GM18505 (cell line): ENCODE measurements at regions not wholly inside any gene's neighbourhood (a gene's known extent, or its start where the extent isn't known, plus 50 kb on each side); places are given as distances from the start of the nearest gene placed in this dataset.

ENCODE experiments used
- ATAC-seq: cut with Tn5 transposase; IDR thresholded peaks from one replicate; pipeline ENCODE4 v1.9.1; 2021; ENCODE audit not compliant: unreplicated experiment
- POLR2A ChIP-seq: IDR thresholded peaks from 4 replicates; pipeline ENCODE4 v1.6.1; 2011; ENCODE audit warnings: borderline replicate concordance; ENCODE audit not compliant: insufficient read depth, insufficient read length; ENCODE audit errors: extremely low read depth

GRCh38 chr5:6166698-6167394 is 211.5 kb downstream of the MED10 start:
- TF ChIP-seq POLR2A, result no peak
- ATAC-seq, result no peak

GRCh38 chr5:6163913-6164312 is 214.4 kb downstream of the MED10 start:
- ATAC-seq, result no peak
- no peak for TF ChIP-seq POLR2A

- no peak for ATAC-seq
- no peak for TF ChIP-seq POLR2A
Observed at GRCh38 chr5:6162175-6162574, 216.2 kb downstream of the MED10 start.

GRCh38 chr5:6161257-6161656 is 217.1 kb downstream of the MED10 start:
- no peak for TF ChIP-seq POLR2A
- ATAC-seq, result no peak

GRCh38 chr5:6159832-6160430 is 218.4 kb downstream of the MED10 start:
- no peak for ATAC-seq
- no peak for TF ChIP-seq POLR2A

- ATAC-seq, result no peak
- no peak for TF ChIP-seq POLR2A
Observed at GRCh38 chr5:6158974-6159831, 219.1 kb downstream of the MED10 start.

GRCh38 chr5:6154216-6154615 is 224.1 kb downstream of the MED10 start:
- no peak for ATAC-seq
- TF ChIP-seq POLR2A, result no peak

GRCh38 chr5:6146271-6146670 is 232.1 kb downstream of the MED10 start:
- TF ChIP-seq POLR2A, result no peak
- ATAC-seq, result no peak

GRCh38 chr5:6145616-6146237 is 232.6 kb downstream of the MED10 start:
- ATAC-seq, result no peak
- TF ChIP-seq POLR2A, result no peak

- TF ChIP-seq POLR2A, result no peak
Observed at GRCh38 chr5:6143523-6143922, 234.8 kb downstream of the MED10 start.

GRCh38 chr5:6142353-6142752 is 236.0 kb downstream of the MED10 start:
- TF ChIP-seq POLR2A, result no peak

More at GRCh38 chr5:6143523-6143922, 234.8 kb downstream of the MED10 start:
- no peak for ATAC-seq

GRCh38 chr5:6140219-6140618 is 238.1 kb downstream of the MED10 start:
- no peak for TF ChIP-seq POLR2A
- ATAC-seq, result no peak

More at GRCh38 chr5:6142353-6142752, 236.0 kb downstream of the MED10 start:
- ATAC-seq, result no peak

GRCh38 chr5:6135977-6136376 is 242.4 kb downstream of the MED10 start:
- TF ChIP-seq POLR2A, result no peak
- no peak for ATAC-seq

- no peak for TF ChIP-seq POLR2A
- no peak for ATAC-seq
Observed at GRCh38 chr5:6134281-6134680, 244.1 kb downstream of the MED10 start.

- TF ChIP-seq POLR2A, result no peak
- no peak for ATAC-seq
Observed at GRCh38 chr5:6125781-6126180, 252.6 kb downstream of the MED10 start.
